Gastrocnemius medialis (tissue), 4 donors: ENCODE measurements at regions not wholly inside any gene's neighbourhood (a gene's known extent, or its start where the extent isn't known, plus 50 kb on each side); places are given as distances from the start of the nearest gene placed in this dataset.

Experiments
- ATAC-seq, 2 donors: fragments of 150-250 bp; one replicate each; pipeline ENCODE4 v1.9.1; 2016
- DNase-seq, 2 donors: peaks; one replicate each; pipeline ENCODE4 v3.0.0-alpha.2; 2019
- H3K27ac ChIP-seq, 4 donors: fragments of 200-600 bp; sonication (generic); 1 replicate in 1 of 4; 2 replicates in 3 of 4; pipeline ENCODE4 v1.5.1; 2016 to 2018; ENCODE audit warnings: mild to moderate bottlenecking in 2 of 4, moderate library complexity in 1 of 4
- H3K27me3 ChIP-seq, 3 donors: fragments of 200-600 bp; sonication (generic) in 2 of 3; 1 replicate in 1 of 3; 2 replicates in 2 of 3; pipeline versions ENCODE4 v1.5.1 to v1.6.0; 2016 to 2019; ENCODE audit warnings: mild to moderate bottlenecking in 1 of 3, moderate library complexity in 1 of 3
- H3K36me3 ChIP-seq, 2 donors: fragments of 200-600 bp; sonication (generic) in 1 of 2; one replicate each; pipeline ENCODE4 v1.5.1; 2017 to 2018
- H3K4me1 ChIP-seq, 2 donors: fragments of 200-600 bp; sonication (generic) in 1 of 2; one replicate each; pipeline ENCODE4 v1.5.1; 2016 to 2017; ENCODE audit warnings: mild to moderate bottlenecking in 2 of 2
- H3K4me3 ChIP-seq, 4 donors: fragments of 200-600 bp; sonication (generic) in 3 of 4; 1 replicate in 1 of 4; 2 replicates in 3 of 4; pipeline ENCODE4 v1.5.1; 2016 to 2019; ENCODE audit warnings: mild to moderate bottlenecking in 2 of 4
- H3K9me3 ChIP-seq, 3 donors: fragments of 200-600 bp; sonication (generic) in 2 of 3; 1 replicate in 1 of 3; 2 replicates in 2 of 3; pipeline ENCODE4 v1.5.1; 2016 to 2019
- POLR2A ChIP-seq, 2 donors: fragments of 450-650 bp; IDR thresholded peaks; one replicate each; pipeline ENCODE4 v1.6.1; 2017; ENCODE audit warnings: antibody characterized with exemption in 2 of 2, mild to moderate bottlenecking in 2 of 2, moderate library complexity in 2 of 2
- in situ Hi-C, 4 donors: fragments of 200-750 bp; cut with MboI; loops; one replicate each; pipeline versions ENCODE4 v1.15.0 to v1.8.0; 2017; ENCODE audit warnings: low sequenced_read_pairs in 4 of 4
- intact Hi-C: fragments of 100-400 bp; cut with DNase I; formaldehyde crosslinking; loops from one replicate; pipeline ENCODE4 v1.15.1; 2023; ENCODE audit warnings: low total_unique reads
- TF ChIP-seq, protein P1 (sequence below), 5 experiments: fragments of 450-650 bp in 3 of 5; fragments of 200-600 bp in 2 of 5; sonication (generic) in 2 of 5; IDR thresholded peaks in 4 of 5; conservative IDR thresholded peaks in 1 of 5; 1 replicate in 4 of 5; 2 replicates in 1 of 5; pipeline ENCODE4 v1.5.1; 2016 to 2019; ENCODE audit warnings: antibody characterized with exemption in 5 of 5, mild to moderate bottlenecking in 3 of 5, moderate library complexity in 3 of 5

DNA sequence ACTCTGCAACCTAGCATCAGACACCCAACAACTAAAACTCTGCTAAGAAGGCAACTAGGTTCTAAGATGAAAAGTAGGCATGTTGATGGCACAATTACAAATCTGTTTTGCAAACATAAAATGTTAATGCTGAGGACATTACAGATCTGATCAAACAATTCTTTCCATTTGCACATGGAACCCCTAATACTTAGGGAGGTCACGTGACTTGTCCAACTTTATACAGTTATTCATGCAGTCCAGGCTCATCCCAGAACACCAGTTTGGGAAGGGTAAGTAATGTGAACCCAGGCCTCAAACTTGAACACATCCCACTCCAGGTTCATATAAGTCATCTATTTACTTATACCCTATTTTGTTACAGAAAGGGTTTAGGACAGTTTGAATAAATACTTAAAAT lies 247.2 kb downstream of the HACE1 start:
- H3K4me3 ChIP-seq = no peak overlapping the region
- H3K4me1 ChIP-seq = no peaks in the 10 kb centered on the region
- TF ChIP-seq, protein P1, sequence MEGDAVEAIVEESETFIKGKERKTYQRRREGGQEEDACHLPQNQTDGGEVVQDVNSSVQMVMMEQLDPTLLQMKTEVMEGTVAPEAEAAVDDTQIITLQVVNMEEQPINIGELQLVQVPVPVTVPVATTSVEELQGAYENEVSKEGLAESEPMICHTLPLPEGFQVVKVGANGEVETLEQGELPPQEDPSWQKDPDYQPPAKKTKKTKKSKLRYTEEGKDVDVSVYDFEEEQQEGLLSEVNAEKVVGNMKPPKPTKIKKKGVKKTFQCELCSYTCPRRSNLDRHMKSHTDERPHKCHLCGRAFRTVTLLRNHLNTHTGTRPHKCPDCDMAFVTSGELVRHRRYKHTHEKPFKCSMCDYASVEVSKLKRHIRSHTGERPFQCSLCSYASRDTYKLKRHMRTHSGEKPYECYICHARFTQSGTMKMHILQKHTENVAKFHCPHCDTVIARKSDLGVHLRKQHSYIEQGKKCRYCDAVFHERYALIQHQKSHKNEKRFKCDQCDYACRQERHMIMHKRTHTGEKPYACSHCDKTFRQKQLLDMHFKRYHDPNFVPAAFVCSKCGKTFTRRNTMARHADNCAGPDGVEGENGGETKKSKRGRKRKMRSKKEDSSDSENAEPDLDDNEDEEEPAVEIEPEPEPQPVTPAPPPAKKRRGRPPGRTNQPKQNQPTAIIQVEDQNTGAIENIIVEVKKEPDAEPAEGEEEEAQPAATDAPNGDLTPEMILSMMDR (IDR thresholded peaks at IDR 0.05 in 4 of 5, conservative IDR thresholded peaks at IDR 0.05 in 1 of 5) = no peak
- no peak for TF ChIP-seq POLR2A (IDR thresholded peaks at IDR 0.05)
- no peaks in the 10 kb centered on the region for H3K36me3 ChIP-seq
- DNase-seq (no peak), ATAC-seq (no peak)
- H3K27ac ChIP-seq = no peak overlapping the region
- intact Hi-C loops (no loop called here), in situ Hi-C loops (no loop called here)
- H3K27me3 ChIP-seq = no peaks in the 10 kb centered on the region
- H3K9me3 ChIP-seq = no peaks in the 10 kb centered on the region

DNA sequence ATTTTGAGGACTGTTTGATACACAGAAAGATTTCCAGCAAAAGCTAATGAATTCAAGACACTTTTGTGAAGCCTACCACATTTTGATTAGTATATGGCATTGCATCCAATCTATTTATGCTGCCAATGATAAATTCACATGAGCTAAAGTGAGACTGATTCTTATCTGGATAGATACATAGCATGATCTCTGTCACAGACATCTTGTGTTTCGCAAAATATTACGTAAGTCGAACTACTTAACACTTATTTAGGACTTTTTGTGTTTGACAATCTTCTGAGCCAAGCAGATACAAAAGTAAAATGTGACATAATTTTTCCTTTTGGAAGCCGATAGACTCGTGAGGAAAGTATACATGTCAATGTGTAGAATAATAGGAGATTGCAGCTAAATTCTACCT lies 251.6 kb downstream of the HACE1 start:
- H3K27me3 ChIP-seq = no peaks in the 10 kb centered on the region
- intact Hi-C loops (no loop called here), in situ Hi-C loops (no loop called here)
- no peaks in the 10 kb centered on the region for H3K36me3 ChIP-seq
- no peak overlapping the region for H3K27ac ChIP-seq
- TF ChIP-seq, protein P1 (IDR thresholded peaks at IDR 0.05 in 4 of 5, conservative IDR thresholded peaks at IDR 0.05 in 1 of 5) = no peak
- TF ChIP-seq POLR2A (IDR thresholded peaks at IDR 0.05) = no peak
- DNase-seq = no peak
- ATAC-seq = no peak
- H3K4me1 ChIP-seq = no peaks in the 10 kb centered on the region
- no peaks in the 10 kb centered on the region for H3K9me3 ChIP-seq
- no peak overlapping the region for H3K4me3 ChIP-seq

DNA sequence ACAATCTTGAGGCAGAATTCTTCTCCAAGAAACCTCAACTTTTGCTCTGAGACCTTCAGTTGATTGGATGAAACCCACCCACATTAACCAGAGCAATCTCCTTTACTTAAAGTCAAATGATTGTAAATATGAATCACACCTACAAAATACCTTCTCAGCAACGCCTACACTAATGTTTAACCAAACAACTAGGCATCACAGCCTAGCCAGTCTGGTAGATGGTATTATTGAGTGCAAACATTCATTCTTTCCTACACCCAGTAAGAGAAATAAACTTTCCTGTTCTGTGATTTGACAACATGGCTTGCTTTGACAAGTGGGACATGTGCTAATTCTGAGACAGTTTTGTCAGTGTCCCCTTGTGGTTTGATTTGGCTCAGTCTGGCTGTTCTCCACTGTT lies 252.2 kb downstream of the HACE1 start:
- Histone ChIP-seq H3K9me3 (no peaks in the 10 kb centered on the region), H3K27me3 (no peaks in the 10 kb centered on the region), H3K4me1 (no peaks in the 10 kb centered on the region), H3K27ac (no peak overlapping the region), H3K4me3 (no peak overlapping the region), H3K36me3 (no peaks in the 10 kb centered on the region)
- DNase-seq = no peak
- ATAC-seq = no peak
- in situ Hi-C loops = no loop called here
- TF ChIP-seq, protein P1 (IDR thresholded peaks at IDR 0.05 in 4 of 5, conservative IDR thresholded peaks at IDR 0.05 in 1 of 5) = no peak
- intact Hi-C loops = no loop called here

DNA sequence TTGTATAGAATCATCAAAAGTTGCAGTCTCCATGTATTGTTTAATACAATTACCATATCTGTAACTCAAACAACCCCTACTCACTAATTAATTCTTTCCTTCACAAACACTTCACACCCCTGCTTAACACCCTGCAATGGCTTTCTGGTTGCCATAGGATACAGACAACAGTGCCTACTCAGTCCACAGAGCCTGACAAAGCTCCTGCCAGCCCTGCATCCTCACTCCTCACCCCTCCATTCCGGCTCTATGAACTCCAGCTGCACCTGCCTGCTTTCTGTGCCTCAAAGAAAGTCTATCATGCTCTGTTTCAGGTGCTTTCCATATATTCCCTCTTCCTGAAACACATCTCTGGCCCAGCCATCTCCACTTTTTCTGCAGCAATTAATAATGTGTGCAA lies 253.4 kb downstream of the HACE1 start:
- H3K36me3 ChIP-seq = no peaks in the 10 kb centered on the region
- DNase-seq (no peak), ATAC-seq (no peak)
- H3K27me3 ChIP-seq = no peaks in the 10 kb centered on the region
- H3K4me3 ChIP-seq = no peak overlapping the region
- intact Hi-C loops = no loop called here
- in situ Hi-C loops = no loop called here
- TF ChIP-seq POLR2A (IDR thresholded peaks at IDR 0.05) = no peak
- TF ChIP-seq, protein P1 (IDR thresholded peaks at IDR 0.05 in 4 of 5, conservative IDR thresholded peaks at IDR 0.05 in 1 of 5) = no peak
- H3K4me1 ChIP-seq = no peaks in the 10 kb centered on the region
- H3K9me3 ChIP-seq = no peaks in the 10 kb centered on the region
- no peak overlapping the region for H3K27ac ChIP-seq

DNA sequence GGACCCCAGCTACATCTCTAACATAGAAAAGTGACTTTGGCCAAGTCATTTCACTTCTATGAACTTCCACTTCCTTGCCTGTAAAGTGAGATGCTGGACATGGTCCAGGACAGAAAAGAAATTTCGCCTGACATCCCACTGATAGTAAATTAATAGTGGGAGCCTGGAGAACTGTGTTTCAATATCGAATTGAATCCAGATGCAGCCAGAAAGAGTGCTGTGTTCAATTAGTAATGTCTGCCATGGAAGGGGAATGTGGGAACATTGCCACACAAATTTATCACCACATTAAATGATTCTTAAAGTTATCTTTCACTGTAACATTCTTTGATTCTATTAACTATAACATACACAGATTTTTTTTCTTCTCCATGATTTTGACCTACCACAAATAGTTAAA lies 255.0 kb downstream of the HACE1 start:
- Histone ChIP-seq H3K4me3 (no peak overlapping the region), H3K27me3 (no peaks in the 10 kb centered on the region), H3K4me1 (no peaks in the 10 kb centered on the region), H3K27ac (no peak overlapping the region), H3K36me3 (no peaks in the 10 kb centered on the region), H3K9me3 (no peaks in the 10 kb centered on the region)
- intact Hi-C loops (no loop called here), in situ Hi-C loops (no loop called here)
- DNase-seq (no peak), ATAC-seq (no peak)
- TF ChIP-seq, protein P1 (IDR thresholded peaks at IDR 0.05 in 4 of 5, conservative IDR thresholded peaks at IDR 0.05 in 1 of 5) = no peak
- no peak for TF ChIP-seq POLR2A (IDR thresholded peaks at IDR 0.05)
